ENCODE measurements at regions not wholly inside any gene's neighbourhood (a gene's known extent, or its start where the extent isn't known, plus 50 kb on each side); places are given as distances from the start of the nearest gene placed in this dataset.

GRCh38 chr2:134141598-134142340, 112.1 kb upstream of the MGAT5 start:
- no peak for DNase-seq (ENCODE audit: low read depth)

GRCh38 chr2:134142341-134142738, 111.5 kb upstream of the MGAT5 start:
- peak; percentile 60 for DNase-seq (ENCODE audit: low read depth)

DNA sequence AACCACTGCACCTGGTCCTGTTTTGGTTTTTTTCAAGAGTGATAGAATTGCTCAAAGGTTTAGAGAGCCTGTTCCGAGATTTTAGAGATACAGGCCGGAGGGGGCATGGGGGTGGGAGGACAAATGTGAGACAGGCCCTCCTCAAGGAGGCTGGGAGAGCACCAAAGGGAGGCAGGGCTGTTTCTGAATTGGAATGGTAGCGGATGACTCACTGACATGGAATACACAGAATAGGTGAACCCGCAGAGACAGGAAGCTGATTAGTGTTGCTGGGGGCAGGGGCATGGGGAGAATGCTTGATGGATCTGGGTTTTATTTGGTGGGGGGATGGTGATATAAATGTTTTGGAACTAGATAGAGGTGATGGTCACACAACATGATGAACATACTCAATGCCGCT, 111.0 kb upstream of the MGAT5 start:
- peak; percentile 87 for DNase-seq (ENCODE audit: low read depth)

DNA sequence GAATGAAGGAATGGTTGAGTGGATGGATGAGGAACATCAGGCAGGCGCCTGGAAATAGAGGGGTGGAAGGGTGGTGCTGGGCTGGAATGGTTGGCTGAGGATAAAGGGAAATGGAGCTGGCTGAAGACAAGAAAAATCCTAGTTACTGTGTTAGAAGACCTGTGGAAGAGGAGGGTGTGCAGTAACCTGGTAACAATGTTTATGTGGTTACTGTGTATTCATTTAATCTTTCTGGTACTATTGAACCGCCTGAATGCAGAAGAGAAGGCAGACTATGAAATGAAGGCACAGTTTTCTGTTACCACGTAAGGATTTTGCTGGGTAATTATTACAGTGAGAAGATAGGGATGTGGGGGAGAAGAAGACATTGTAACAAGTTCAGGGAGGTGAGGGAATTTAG, 110.3 kb upstream of the MGAT5 start:
- peak; percentile 56 for DNase-seq (ENCODE audit: low read depth)

DNA sequence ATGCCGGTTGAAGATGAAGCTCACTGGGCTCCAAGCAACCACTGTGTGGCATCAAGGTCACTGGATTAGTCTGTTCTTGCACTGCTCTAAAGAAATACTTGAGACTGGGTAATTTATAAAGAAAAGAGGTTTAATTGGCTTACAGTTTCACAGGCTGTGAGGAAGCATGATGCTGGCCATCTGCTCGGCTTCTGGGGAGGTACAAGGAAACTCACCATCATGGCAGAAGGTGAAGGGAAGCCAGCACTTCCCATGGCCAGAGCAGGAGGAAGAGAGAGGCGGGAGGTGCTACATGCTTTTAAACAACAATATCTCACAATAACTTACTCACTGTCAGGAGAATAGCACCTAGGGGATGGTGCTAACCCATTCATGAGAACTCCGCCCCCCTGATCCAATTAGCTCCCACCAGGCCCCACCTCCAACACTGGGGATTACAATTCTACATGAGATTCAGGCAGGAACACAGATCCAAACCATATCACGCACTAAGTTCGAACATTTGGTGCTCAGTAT, 109.7 kb upstream of the MGAT5 start:
- no peak for DNase-seq (ENCODE audit: low read depth)

GRCh38 chr2:134144651-134145050, 109.2 kb upstream of the MGAT5 start:
- DNase-seq (ENCODE audit: low read depth), result no peak

- DNase-seq (ENCODE audit: low read depth), result no peak
Measured at GRCh38 chr2:134145519-134145918, 108.4 kb upstream of the MGAT5 start.

DNA sequence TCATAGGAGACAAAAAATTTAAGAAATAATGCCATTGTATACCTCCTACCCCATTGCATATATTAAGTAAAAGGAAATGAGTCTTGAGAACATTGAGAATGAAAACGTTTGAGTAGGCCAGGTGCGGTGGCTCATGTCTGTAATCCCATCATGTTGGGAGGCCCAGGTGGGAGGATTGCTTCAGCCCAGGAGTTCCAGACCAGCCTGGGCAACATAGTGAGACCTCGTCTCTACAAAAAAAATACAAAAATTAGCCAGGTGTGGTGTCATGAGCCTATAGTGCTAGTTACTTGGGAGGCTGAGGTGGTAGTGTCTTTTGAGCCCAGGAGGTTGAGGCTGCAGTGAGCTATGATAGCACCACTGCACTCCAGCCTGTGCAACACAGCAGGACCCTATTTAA, 107.7 kb upstream of the MGAT5 start:
- no peak for DNase-seq (ENCODE audit: low read depth)

DNA sequence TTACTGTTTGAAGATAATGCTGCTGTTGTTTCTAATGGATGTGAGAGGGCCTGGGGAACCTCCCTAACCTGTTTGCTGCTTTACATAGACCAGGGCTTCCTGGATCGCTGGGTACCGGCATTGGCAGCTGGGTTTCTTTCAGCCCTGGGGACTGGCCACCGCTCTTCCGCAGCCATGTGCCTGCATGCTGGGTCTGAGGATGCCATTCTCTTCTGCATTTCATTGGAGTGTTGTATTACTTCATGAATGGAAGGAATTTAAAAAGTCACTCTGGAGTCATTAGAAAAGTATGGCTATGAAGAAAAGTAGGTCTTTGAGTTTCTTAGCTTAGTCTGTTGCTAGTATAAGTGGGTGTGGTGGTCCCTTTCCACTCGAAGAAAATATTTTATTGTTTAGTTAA, 107.3 kb upstream of the MGAT5 start:
- DNase-seq (ENCODE audit: low read depth), result no peak

- DNase-seq (ENCODE audit: low read depth), result no peak
Measured at GRCh38 chr2:134148172-134148571, 105.7 kb upstream of the MGAT5 start.

DNA sequence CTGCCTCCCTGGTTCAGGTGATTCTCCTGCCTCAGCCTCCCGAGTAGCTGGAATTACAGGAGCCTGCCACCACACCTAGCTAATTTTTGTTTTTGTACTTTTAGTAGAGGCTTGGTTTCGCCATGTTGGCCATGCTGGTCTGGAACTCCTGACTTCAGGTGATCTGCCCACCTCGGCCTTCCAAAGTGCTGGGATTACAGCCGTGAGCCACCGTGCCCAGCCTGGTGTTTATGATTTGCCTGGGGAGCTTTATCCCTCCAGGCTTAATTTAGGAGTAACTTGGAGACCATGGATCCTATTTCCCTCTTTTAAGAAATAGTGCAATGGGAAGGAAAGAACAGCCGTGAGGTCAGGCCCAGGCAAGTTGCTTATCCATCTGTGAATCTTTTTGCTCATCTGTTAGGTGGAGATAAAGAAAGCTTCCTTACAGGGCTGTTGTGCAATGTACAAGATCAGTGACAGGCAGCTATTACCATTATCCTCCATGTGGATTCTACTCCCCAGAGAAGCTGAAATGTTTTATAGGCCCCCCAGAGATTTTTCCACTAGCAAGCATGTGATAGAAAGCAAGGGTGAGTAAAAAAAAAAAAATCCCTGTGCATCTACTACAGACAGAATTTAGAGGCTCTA, 104.9 kb upstream of the MGAT5 start:
- no peak for DNase-seq (ENCODE audit: low read depth)

GRCh38 chr2:134149904-134150303, 104.0 kb upstream of the MGAT5 start:
- no peak for DNase-seq (ENCODE audit: low read depth)

- DNase-seq (ENCODE audit: low read depth), result no peak
Measured at GRCh38 chr2:134150760-134151159, 103.1 kb upstream of the MGAT5 start.

DNA sequence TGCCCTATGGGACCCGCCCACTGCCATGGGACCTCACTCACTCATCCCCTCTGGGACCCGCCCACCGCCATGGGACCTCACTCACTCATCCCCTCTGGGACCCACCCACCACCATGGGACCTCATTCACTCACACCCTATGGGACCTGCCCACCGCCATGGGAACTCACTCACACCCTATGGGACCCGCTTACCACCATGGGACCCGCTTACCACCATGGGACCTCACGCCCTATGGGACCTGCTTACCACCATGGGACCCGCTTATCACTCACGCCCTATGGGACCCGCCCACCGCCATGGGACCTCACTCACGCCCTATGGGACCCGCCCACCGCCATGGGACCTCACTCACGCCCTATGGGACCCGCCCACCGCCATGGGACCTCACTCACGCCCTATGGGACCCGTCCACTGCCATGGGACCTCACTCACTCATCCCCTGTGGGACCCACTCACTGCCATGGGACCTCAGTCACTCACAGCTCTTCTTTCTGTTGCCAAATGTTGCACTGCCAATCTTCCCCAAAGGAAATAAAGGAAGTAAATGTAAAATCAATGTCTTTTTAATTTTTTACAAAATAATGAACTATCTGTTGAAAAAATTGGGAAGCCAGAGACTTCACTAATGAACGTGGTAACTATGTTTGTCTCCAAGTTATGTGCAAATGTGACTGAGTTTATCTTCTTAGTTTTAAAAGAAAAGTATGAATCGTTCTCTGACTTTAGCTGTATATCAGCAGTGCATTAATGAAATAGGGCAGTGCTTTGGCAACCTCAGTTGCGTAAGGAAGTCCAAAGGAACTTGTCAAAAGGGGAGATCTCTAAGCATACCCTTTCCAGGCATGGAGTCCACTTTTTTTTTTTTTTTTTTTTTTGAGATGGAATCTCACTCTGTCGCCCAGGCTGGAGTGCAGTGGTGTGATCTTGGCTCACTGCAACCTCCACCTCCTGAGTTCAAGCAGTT, 101.5 kb upstream of the MGAT5 start:
- DNase-seq (ENCODE audit: low read depth), result no peak

DNA sequence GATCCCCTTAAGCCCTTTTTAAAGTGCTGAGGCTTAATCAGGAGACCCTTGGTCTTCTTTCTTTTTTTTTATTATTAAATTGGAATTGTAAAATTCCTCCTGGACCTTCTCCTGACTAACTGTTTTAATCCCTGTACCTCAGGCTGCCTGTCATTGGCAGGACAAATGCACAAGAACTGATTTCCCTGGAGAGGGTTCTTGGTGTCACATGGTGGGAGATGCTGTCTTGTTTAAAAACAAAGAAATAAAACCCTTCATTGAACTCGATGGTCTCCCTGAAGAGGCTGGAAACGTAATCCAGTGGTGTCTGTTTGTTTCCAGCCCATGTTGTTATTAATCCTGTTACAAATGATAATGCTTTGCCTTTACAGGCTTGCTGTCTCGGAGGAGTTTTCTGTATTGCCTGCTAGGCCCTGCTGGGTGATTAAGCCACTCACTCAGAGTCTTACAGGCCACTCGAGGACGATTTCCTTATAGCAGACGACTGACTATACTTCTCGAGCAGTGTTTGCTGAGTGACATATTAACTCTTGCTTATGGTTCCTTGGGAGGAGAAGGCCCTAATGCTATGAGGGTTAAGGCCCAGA, 100.5 kb upstream of the MGAT5 start:
- no peak for DNase-seq (ENCODE audit: low read depth)

GRCh38 chr2:134154246-134154645, 99.6 kb upstream of the MGAT5 start:
- DNase-seq (ENCODE audit: low read depth), result no peak

- DNase-seq (ENCODE audit: low read depth), result no peak
Measured at GRCh38 chr2:134155134-134155533, 98.7 kb upstream of the MGAT5 start.

GRCh38 chr2:134158295-134158694, 95.6 kb upstream of the MGAT5 start:
- no peak for DNase-seq (ENCODE audit: low read depth)

DNA sequence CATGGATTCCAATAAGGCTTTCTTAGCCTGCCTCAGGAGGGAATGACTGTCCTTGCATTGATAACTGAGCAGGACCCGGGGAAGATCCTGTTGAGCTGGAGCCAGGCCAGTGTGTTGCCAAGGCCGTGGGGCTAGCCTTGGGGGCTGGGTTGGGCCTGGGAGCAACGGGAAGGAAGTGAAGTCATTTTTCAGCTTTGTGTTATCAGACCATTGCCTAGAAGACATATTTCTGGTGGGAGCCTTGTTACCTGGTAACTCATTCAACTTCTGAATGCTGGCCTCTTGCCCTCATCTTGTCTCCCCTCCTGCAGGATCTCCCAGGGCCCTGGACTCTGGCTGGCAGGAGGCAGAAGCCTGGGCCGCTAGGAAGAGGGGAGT, 92.7 kb upstream of the MGAT5 start:
- peak; percentile 26 for DNase-seq (ENCODE audit: low read depth)

DNA sequence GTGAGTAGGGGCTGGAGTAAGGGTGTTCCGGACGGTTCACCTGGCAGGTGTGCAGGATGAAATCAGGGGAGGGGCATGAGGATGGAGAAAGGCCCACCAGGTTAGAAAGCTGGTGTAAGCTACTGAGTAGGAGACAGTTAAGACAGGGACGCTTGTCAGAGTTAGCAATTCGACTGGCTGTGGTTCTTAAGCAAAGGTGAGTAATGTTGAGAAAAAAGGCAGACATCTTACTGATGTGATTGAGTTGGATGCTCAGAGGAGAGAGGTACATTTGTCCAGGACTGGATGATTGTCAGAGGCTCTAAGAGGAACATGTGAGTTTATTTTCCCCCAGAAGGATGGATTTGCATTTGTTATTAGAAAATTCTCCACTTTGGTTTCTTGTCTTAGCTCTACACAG, 90.5 kb upstream of the MGAT5 start:
- DNase-seq (ENCODE audit: low read depth), result no peak

DNA sequence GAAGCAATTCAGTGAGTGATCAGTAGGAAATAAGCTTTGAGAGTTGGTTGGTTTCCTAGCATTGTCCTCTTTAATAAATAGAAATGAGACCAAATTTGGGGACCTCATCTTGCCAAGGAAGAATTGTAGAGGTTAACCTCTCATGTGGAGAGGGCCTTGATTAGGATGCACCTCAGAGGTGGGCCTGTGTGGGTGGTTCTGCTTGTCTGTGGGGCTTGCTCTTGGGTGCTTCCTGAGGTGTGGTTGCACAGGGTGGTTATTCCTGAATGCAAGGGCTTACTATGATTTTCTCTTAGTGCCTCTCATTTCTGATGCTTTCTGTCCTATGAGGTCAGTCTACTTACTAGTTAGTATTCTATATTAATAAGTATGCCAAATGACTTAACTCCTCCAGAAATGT, 89.6 kb upstream of the MGAT5 start:
- no peak for DNase-seq (ENCODE audit: low read depth)

- peak; percentile 26 for DNase-seq (ENCODE audit: low read depth)
Measured at GRCh38 chr2:134167015-134167414, 86.9 kb upstream of the MGAT5 start.

All from M059J (cell line).